GM19043 (cell line): ENCODE measurements at regions not wholly inside any gene's neighbourhood (a gene's known extent, or its start where the extent isn't known, plus 50 kb on each side); places are given as distances from the start of the nearest gene placed in this dataset.

ENCODE experiments used
- ATAC-seq: cut with Tn5 transposase; IDR thresholded peaks from one replicate; pipeline ENCODE4 v1.9.1; 2021; ENCODE audit warnings: low read depth; ENCODE audit not compliant: unreplicated experiment

DNA sequence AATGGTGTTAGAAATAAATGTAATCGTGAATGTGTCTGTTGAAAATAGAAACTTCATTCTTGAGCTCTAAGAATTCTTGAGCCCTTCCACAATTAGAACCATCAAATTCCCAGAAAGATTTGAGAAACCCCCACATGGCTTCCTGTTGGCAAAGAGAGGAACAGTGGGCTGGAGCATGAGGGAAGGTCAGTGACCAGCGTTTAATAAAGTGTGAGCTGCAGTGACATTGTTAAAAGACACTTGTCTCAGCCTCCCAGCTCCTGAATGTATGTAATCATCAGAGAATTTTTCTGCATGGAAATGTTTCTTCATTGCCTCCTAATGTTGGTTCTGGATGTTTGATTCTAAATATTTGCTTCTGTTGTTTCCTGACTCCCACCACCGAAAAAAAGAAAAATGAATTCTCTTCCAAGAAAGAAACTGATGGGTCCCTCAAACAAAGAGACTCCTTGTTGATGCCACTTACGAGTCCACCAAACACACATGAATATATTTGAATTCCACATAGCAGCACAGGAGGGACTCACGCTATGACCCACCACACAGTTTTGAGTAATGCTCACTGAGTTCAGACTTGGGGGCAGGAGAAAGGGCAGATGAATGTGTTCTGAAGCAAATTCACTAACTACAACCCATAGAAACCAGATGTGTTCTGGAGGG is 225.1 kb upstream of the KLHL29 start:
- ATAC-seq, result no peak

DNA sequence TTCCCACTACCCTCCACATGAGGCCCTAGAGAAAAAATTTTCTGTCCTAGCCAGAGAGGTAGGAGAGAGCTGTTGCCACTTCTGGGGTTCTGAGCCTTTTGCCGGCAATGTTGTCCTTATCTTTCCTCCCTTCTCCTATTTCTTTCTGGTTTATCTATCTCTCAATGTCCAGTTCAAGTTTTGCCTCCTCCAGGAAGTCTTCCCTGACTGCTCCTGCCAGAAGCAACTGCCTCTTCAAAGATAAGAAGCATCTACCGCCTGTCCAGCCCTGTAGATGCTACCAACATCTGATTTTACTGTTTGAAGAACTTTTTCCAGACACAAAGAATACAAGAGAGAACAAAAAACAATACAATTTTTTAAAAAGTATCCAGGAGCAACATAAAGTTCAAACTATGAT is 220.8 kb upstream of the KLHL29 start:
- ATAC-seq, result no peak

DNA sequence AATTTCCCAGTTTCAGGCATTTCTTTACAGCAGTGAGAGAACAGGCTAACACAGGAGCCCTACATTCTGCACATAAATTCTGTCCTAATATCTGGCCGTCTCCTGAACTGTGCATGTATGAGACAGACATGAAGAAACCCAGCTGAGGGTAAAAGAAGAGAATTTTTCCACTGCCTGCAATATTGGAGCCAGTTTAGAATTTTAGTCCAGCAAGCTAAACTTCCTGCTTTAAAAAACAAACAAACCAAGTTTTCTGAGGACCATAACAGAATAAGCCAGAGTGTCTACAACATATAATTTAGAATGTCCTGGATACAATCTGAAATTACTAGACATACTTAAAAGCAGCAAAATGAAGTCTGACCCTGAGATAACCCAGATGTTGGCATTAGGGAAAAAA is 215.1 kb upstream of the KLHL29 start:
- no peak for ATAC-seq

DNA sequence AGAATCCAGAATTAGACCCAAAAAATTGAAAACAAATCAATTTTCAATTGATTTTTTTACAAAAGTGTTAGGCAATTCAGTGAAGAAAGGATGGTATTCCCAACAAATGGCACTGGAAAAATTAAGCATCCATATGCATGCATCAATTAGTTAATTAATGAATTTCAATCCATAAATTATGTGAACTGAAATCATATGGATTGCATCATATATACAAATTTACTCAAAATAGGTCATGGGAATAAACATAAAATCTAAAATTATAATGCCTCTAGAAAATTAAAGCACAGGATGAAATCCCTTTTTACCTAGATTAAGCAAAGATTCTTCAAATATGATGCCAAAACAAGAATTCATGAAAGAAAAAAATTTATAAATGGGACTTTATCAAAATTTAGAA is 213.9 kb upstream of the KLHL29 start:
- ATAC-seq, result no peak

DNA sequence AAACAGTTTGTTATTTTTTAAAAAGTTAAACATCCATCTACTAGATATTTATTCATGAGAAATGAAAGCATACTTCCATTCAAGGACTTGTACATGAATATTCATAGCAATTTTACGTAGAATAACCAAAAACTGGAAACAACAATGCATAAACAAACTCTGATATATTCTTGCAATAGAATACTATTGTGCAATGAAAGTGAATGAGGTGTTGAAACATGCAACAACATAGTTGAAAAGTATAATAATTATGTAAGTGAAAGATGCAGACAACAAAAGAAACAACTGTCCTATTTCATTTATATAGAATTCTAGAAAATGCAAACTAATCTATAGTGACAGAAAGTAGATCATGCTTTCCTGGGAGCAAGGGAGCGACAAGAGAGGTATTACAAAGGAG is 206.6 kb upstream of the KLHL29 start:
- no peak for ATAC-seq

DNA sequence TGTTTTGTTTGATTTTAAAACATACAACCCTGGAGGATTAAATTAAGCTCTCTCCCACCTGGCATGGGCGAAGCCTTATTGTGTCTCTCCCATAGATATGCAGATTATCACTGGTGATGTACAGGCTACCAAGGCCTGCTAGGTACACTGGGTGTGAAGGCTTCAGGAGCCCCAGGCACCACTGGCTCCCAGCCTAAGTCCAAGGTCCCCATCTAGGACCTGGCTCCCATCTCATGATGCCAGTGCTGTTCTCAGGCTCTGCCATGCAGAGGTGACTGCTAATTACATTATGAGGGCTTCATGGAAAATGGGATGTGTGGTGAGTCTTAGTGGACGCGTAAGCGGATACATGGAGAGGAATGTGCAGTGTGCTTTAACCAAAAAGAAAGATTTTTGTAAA is 201.2 kb upstream of the KLHL29 start:
- no peak for ATAC-seq

DNA sequence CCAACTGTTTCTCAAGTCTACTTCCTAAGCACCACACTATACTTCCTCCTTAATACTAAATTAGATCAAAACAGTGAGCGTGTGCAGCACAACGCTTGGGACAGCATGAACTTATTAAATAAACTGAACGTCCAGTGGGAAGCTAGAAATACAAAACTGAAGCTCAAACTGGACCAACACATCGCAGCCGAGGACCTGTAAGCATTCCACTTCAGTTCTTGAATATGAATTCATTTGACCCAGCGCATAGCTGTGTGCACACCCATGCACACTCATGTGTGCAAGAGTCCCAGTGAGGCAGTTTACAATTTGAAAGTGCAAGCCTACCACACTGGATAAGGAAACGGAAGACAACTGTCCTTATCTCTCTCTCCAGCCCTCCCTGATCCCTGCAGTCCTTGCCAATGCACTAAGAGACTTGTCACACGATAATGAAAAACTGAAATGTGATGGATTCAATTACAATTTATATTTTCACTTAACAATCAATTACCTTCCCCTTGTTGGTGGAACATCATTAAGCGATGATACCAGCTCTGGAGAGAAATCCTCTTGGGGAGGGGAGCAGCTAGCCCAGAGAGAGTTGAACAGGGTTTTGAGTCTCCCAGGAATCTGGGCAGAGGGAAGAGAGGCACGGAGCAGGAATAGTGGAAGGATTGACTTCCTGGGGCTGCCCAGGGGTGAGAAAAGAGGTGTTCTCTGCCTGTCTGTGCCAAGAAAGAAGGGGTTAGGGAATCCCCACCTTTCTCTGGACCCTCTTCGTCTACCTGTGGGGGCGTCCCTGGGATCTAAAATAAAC is 186.5 kb upstream of the KLHL29 start:
- no peak for ATAC-seq

DNA sequence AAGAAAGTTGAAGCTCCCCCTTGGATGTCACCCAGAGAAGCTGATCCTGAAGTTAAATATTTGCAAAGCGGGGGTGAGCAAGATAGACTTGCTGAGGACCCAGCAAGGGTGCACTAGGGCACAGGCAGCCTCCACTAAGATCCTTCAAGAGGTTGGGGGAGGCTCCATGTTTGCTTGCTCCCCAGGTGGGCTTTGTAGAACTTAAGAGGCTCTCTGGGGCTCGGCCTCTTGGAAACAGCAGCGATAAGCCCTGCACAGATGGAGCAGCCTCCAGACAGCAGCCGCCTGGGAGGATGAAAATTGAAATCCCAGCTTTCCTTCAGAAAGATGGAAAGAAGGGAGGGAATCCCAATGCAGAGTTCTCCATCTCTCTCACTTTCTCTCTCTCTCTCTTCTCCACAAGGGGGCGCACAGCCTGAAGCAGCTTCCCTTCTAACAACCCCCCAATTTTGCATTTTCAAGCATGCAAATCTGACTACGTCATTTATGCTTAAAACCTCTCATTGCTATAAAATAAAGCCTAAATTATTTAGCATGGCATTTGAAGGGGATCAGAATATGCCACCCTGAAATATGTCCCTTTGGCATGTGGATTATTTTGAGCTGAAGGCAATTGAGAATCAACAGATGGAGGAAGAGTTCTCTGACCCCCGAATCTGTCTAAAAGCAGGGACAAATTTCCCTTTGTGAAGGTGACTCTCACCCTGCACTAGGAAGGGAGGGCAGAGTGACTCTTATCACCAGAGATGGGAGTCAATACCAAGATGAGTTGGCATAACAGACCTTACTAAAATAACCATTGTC is 185.7 kb upstream of the KLHL29 start:
- ATAC-seq, result no peak

DNA sequence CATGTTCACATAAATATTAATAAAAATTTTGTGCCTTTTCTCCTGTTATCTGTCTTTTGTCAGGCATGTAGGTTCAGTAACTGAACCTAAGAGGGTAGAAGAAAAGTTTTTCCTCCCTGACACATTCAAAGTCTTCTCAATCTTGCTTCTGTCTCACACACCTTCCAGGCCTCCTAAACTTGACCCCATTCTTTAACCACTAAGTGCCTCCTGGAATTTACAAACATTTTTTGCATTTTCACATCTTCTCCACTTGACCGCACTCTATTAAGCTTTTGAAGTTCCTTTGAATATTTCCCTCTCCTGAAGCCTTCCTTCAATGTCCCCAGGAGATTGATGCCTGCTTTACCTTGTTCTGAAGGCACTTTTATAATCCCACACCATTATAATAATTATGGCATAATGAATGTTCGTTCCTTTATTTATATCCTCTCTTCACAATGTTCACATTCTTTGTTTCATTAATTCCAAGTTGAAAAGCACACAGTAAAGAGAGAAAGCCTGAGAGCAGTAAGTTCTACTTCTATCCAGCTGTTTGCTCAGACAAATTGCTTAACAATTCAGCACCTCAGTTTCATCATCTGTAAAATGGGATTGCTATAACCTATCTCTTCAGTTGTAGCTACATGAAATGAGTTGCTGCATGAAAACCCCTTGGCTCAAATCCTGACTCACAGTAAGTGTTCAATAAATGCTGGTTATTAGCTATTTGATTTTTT is 184.8 kb upstream of the KLHL29 start:
- no peak for ATAC-seq

DNA sequence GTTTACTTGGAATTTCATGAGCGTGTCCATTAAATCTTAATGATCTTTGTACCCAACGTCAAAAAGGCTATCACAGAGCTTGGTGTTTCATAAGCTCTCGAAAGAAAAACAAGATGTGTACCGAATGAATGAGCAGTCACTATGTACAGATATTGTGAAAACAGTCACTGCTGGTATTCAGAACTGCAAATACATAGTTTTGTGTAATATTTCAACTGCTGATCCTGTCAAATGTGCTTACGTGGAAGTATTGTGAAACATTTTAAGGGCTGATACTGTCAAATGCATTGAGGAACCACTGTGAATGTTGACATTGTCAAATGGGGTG is 184.2 kb upstream of the KLHL29 start:
- ATAC-seq, result no peak

DNA sequence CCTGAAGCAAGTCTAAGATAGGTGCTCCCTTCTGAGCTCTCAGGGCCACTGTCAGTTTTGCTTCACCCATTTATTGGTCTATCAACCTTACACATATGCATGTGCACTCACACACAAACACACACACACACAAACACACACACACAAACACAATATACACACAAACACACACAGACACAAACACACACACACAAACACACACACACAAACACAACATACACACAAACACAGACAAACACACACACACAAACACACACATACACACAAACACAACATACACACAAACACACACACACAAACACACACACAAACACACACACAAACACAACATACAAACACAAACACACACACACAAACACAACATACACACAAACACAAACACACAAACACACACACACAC is 181.6 kb upstream of the KLHL29 start:
- no peak for ATAC-seq

DNA sequence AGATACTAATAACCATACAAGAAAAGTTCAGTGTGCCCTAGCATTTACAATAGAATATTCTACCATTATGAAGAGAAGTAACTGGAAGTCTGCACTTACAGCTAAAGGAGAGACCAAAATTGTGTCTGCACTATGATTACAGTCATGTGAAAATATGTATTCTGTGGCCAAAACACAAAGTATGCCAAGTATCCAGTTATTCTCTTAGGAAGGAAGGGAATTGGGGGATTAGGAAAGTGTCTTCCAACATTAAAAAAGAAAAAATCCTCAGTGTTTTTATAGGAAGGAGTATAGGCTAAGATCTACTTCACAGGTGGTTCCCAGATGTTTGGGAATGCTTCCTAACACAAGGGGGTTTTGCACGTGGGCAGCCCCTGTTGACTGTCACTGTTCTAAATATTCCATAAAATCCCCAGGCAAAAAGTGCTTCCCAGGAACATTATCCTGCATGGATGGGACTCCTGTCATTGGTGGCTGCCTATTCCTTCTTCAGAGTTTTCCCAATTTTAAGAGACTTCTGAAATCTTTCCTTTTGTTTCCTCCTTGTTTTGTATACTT is 180.2 kb upstream of the KLHL29 start:
- no peak for ATAC-seq

DNA sequence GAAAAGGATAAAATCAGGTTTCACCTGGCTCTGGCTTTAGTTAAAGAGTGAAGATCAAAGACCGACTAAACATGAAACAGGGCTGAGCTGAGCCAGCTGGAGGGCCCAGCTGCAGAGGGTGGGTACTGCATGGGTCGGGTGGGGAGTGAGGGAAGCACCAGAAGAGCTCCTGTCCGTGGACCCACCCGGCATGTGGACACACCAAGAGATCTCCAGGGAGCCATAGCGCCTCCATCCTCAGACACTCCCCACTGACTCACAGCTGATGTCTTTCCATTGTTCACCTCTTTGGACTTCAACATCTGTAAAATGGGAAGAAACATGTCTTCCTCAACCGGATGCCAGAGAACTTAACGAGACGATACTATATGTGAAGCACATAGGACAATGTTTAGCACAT is 178.3 kb upstream of the KLHL29 start:
- ATAC-seq, result no peak

DNA sequence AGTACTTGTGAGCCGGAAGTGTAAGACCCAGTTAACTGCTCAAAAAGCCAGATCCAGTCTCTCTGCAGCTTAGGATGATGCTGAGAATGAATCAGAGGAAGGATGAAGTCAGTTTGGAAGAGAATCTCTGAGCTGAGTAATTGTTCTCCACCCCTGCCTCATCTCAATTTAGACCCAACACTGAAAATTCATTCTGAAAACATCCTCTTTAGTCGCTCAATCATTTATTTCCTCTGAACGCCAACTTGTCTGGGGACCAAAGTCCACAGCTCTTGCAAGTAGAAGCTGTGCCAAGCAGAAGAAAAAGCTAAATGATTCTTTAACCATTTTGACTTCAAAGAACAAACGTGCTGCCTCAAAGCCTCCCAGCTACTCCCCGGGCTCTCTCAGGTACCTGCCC is 177.1 kb upstream of the KLHL29 start:
- no peak for ATAC-seq

DNA sequence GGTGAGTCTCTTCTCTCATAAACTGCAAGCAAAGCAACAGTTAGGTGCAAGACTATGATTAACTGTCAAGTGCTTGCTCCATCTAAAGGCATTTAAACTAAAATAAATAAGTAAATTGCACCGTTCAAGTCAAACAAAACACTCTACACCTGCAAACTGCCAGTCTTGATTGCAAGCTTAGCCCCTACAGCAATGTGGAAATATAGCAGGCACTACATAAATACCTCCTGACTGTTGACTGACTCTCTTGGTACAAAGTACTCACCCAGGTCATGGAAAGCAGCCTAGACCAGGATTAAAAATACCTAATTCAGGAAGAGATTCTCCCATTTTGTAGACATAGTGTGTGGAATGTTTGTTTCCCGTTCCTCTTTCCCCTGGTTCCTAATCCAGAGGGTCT is 176.6 kb upstream of the KLHL29 start:
- no peak for ATAC-seq

DNA sequence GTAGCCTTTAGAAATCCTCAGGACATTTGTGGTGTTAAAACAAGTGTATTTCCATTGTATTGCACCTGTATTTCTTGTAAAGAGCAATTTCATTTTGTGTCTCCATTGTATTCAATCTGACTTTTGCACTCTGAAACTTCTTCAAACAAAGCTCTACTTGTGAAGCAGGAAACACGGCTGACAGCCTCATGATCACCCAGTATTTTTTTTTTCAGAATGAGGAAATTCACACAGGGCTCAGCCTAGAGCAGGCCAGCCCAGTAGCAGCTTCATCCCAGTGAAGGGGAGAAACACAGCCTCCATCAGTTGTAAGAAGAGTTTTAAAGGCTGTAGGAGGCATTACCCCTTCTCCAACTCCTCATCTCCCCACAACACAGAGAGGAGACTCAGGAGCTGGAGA is 175.9 kb upstream of the KLHL29 start:
- no peak for ATAC-seq

DNA sequence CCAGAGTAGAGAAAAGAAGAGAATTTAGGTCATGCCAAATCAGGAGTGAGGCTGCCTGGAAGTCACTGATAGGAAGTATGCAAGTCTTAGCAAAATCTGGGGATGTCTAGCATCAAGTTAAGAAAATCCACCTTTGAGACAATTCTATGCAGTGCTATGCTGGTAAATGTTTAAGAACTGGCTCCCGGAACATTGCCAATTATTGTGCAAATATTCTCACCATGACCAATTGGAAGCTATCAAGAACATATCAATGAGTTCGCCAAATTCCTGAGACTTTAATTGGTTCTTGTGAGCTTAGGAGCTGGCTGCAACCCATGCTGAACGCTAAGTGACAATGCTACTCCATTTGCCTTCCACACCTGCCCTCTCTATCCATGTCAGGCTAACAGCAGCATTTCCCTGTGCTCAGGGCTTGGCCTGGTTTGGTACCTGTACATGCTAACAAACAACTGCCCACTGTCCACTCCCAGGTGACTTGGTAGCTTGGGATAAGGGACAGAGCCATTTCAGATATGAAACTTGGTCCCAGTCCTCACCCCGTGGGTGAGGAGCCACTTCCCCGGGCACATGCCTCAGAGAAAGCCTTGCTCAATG is 172.9 kb upstream of the KLHL29 start:
- no peak for ATAC-seq

DNA sequence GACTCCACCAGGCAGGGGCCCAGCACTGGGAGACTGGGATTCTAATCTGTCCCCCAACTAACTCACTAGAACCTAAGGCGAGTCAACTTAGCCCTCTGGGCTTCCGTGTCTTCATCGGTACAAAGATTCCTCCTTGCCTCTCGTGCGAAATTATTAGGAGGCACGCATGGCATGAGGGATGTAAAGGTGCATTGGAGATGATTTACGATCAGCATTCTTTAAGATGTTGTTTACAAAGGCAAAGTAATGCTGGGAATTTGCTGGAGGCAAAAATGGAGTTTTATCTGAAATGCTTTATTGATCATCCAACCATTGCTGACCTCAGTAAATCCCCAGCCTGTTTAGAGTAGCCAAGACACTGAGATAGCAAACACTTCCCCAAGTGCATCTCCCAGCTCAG is 171.8 kb upstream of the KLHL29 start:
- no peak for ATAC-seq

DNA sequence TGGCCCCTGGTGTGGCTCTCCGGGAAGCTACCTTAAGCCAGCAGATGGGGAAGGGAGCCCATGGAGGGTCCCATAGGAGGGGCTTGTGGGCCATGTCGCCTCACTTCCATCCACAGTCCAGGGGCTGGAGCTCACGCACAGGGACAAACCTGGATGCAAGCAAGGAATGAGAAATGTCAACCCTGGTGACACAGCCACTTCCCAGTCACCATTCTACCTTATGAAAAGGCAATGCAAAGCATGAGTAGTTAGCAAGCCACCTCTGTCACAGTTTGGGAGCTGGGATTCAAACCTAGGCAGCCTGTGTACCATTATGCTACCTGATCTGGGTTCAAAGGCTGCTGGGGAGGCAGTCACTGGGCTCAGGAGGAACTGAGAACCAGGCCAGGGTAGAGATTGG is 170.0 kb upstream of the KLHL29 start:
- no peak for ATAC-seq

DNA sequence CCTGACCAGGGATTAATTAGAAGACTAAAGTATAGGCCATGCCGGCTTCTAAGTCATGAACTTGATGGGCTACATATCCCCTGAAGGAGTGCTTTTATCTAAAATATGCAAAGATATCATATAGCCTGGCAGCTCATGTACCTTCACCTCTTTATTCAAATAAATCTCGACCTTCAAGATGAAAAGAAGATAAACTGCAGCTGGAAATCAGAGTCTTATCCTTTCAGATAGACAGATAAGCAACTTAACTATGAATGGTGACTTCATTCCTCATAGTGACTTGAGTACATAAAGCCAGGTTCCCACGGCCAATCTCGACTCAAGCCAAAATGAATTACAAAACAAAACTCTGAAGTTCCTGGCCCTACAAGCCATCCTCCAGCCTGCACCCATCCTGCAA is 165.3 kb upstream of the KLHL29 start:
- ATAC-seq, result no peak
